Mesenchymal stem cell (in vitro differentiated cells and primary cell): ENCODE measurements at regions not wholly inside any gene's neighbourhood (a gene's known extent, or its start where the extent isn't known, plus 50 kb on each side); places are given as distances from the start of the nearest gene placed in this dataset.

Experiments used
- DNase-seq: peaks from one replicate; pipeline ENCODE4 v3.0.0-alpha.2; 2013
- H2AFZ ChIP-seq: one replicate; pipeline ENCODE4 v1.6.1; 2013; ENCODE audit warnings: low read depth, mild to moderate bottlenecking, control low read depth, inconsistent platforms, low read length, moderate library complexity
- H2AK5ac ChIP-seq: 2 replicates; pipeline ENCODE4 v1.6.1; 2013; ENCODE audit warnings: low read length, moderate library complexity, mild to moderate bottlenecking, inconsistent platforms; ENCODE audit not compliant: severe bottlenecking
- H2BK120ac ChIP-seq: one replicate; pipeline ENCODE4 v1.6.1; 2013; ENCODE audit warnings: low read depth, mild to moderate bottlenecking, inconsistent platforms, low read length, moderate library complexity
- H2BK12ac ChIP-seq, 2 experiments: one replicate each; pipeline ENCODE4 v1.6.1; 2013; ENCODE audit warnings: inconsistent platforms in 2 of 2, low read length in 2 of 2, mild to moderate bottlenecking in 2 of 2, moderate library complexity in 2 of 2, control low read depth in 1 of 2
- H2BK15ac ChIP-seq: one replicate; pipeline ENCODE4 v1.6.1; 2013; ENCODE audit warnings: mild to moderate bottlenecking, low read depth, inconsistent platforms; ENCODE audit not compliant: poor library complexity, severe bottlenecking
- H2BK5ac ChIP-seq: 2 replicates; pipeline ENCODE4 v1.6.1; 2013; ENCODE audit warnings: low read depth, mild to moderate bottlenecking, low read length, control low read depth, inconsistent platforms; ENCODE audit not compliant: poor library complexity, severe bottlenecking
- H3K14ac ChIP-seq, 2 experiments: one replicate each; pipeline ENCODE4 v1.6.1; 2013; ENCODE audit warnings: inconsistent platforms in 2 of 2, low read length in 2 of 2, control low read depth in 1 of 2, mild to moderate bottlenecking in 1 of 2, moderate library complexity in 1 of 2
- H3K18ac ChIP-seq, 2 experiments: one replicate each; pipeline ENCODE4 v1.6.1; 2013; ENCODE audit warnings: inconsistent platforms in 2 of 2, low read length in 2 of 2, control low read depth in 1 of 2, low read depth in 1 of 2, mild to moderate bottlenecking in 1 of 2
- H3K23ac ChIP-seq, 2 experiments: one replicate each; pipeline ENCODE4 v1.6.1; 2013; ENCODE audit warnings: inconsistent platforms in 2 of 2, low read length in 2 of 2, mild to moderate bottlenecking in 2 of 2, moderate library complexity in 2 of 2, control low read depth in 1 of 2
- H3K27ac ChIP-seq: 2 replicates; pipeline ENCODE4 v1.5.1; 2013; ENCODE audit warnings: mild to moderate bottlenecking, moderate library complexity, low read length, control low read depth, inconsistent platforms; ENCODE audit not compliant: poor library complexity, severe bottlenecking
- H3K27me3 ChIP-seq, 2 experiments: 2 replicates each; pipeline versions ENCODE4 v1.6.1 to v1.7.0; 2013; ENCODE audit warnings: low read length in 2 of 2, mild to moderate bottlenecking in 2 of 2, moderate library complexity in 2 of 2, control low read depth in 1 of 2, inconsistent platforms in 1 of 2; ENCODE audit not compliant: control insufficient read depth in 1 of 2, insufficient read depth in 1 of 2
- H3K36me3 ChIP-seq, 2 experiments: 2 replicates each; pipeline versions ENCODE4 v1.6.1 to v1.7.0; 2013; ENCODE audit warnings: low read length in 2 of 2, control low read depth in 1 of 2, inconsistent platforms in 1 of 2, low read depth in 1 of 2, mild to moderate bottlenecking in 1 of 2; ENCODE audit not compliant: insufficient read depth in 2 of 2, control insufficient read depth in 1 of 2
- H3K4ac ChIP-seq, 2 experiments: one replicate each; pipeline ENCODE4 v1.6.1; 2013; ENCODE audit warnings: inconsistent platforms in 2 of 2, low read length in 2 of 2, mild to moderate bottlenecking in 2 of 2, moderate library complexity in 2 of 2, control low read depth in 1 of 2, low read depth in 1 of 2
- H3K4me1 ChIP-seq: 2 replicates; pipeline ENCODE4 v1.6.1; 2013; ENCODE audit warnings: low read depth, low read length, control low read depth; ENCODE audit not compliant: control insufficient read depth, insufficient read depth
- H3K4me2 ChIP-seq: 2 replicates; pipeline ENCODE4 v1.6.1; 2013; ENCODE audit warnings: low read length, mild to moderate bottlenecking, inconsistent platforms; ENCODE audit not compliant: poor library complexity, severe bottlenecking
- H3K4me3 ChIP-seq, 2 experiments: 2 replicates each; pipeline versions ENCODE4 v1.5.1 to v1.7.0; 2013; ENCODE audit warnings: low read length in 2 of 2, mild to moderate bottlenecking in 2 of 2, control low read depth in 1 of 2, low read depth in 1 of 2; ENCODE audit not compliant: insufficient read depth in 1 of 2
- H3K79me1 ChIP-seq: replicated peaks from 2 replicates; pipeline ENCODE4 v1.6.1; 2013; ENCODE audit warnings: mild to moderate bottlenecking, control low read depth, low read length, inconsistent platforms; ENCODE audit not compliant: poor library complexity, severe bottlenecking
- H3K9ac ChIP-seq: 2 replicates; pipeline ENCODE4 v1.7.0; 2013; ENCODE audit warnings: mild to moderate bottlenecking, low read length, moderate library complexity
- H3K9me3 ChIP-seq: 2 replicates; pipeline ENCODE4 v1.7.0; 2013; ENCODE audit warnings: mild to moderate bottlenecking, low read length; ENCODE audit not compliant: control insufficient read depth
- H4K8ac ChIP-seq: one replicate; pipeline ENCODE4 v1.6.1; 2013; ENCODE audit warnings: inconsistent platforms, mild to moderate bottlenecking, low read length, moderate library complexity
- H4K91ac ChIP-seq: one replicate; pipeline ENCODE4 v1.6.1; 2013; ENCODE audit warnings: mild to moderate bottlenecking, low read length, inconsistent platforms
- WGBS: methylation state at CpG from one replicate; pipeline ENCODE4 v1.1.7; 2013; ENCODE audit warnings: mixed read lengths; 5-methylcytosine and 5-hydroxymethylcytosine counted together

DNA sequence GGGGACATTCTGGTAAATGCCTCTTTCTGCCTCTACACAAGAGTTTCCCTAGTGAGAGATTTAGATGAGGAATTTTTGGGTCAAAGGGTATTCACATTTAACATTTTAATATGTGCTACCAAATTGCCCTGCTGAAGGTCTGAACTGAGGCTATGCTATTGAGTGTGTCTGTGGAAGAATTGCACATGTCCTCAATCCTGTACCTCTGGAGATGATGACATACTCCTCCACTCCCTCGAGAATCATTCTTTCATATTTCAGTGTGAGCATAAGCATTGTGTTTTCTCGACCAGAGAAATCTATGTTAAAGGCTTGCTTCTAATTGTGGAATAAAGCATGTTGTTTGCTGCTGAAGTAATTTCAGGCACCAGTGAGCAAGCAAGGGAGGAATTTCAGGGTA is 110.5 kb downstream of the TSN start:
- H2BK5ac ChIP-seq, result no peak overlapping the region
- H2BK15ac ChIP-seq, result no peak overlapping the region
- no peak overlapping the region for H3K18ac ChIP-seq
- no peak overlapping the region for H4K91ac ChIP-seq
- no peak overlapping the region for H3K4me2 ChIP-seq
- 14% methylated on average over 1 of the region's 2 CpGs for WGBS
- no peak overlapping the region for H2BK12ac ChIP-seq
- no peak overlapping the region for H3K23ac ChIP-seq
- H3K9me3 ChIP-seq, result no peaks in the 10 kb centered on the region
- H3K27ac ChIP-seq, result no peak overlapping the region
- peaks cover 8 to 20% of the 10 kb centered on the region in 2 experiments for H3K27me3 ChIP-seq
- no peak for DNase-seq
- no peaks in the 10 kb centered on the region for H3K36me3 ChIP-seq
- no peak overlapping the region for H4K8ac ChIP-seq
- no peak overlapping the region for H2AFZ ChIP-seq
- H3K14ac ChIP-seq, result no peak overlapping the region
- H3K4me1 ChIP-seq, result no peaks in the 10 kb centered on the region
- H2BK120ac ChIP-seq, result no peak overlapping the region
- H3K79me1 ChIP-seq, result no peaks in the 10 kb centered on the region
- no peak overlapping the region for H2AK5ac ChIP-seq
- no peak overlapping the region for H3K9ac ChIP-seq
- no peak overlapping the region for H3K4me3 ChIP-seq
- no peak overlapping the region for H3K4ac ChIP-seq

DNA sequence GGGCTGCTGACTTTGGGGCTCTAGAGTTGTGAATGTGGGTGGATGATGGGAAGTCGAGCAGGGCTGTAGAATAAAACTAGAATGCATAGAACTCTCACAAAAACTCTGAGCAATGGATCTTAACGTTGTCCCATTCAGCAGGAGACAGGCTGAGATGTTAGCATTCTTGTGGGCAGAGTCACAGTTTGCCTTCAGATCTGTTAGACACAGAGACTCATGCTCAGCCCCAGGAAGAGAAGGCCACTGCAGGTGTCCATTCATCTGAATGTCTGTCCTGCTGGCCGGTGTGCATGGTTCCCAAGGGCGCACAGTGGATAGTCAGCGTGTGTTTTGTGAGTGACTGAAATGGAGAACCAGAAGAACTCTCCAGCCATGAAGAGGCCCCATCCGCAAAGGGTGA is 111.3 kb downstream of the TSN start:
- H2AFZ ChIP-seq, result no peak overlapping the region
- no peak overlapping the region for H3K23ac ChIP-seq
- no peak for DNase-seq
- H2BK120ac ChIP-seq, result no peak overlapping the region
- no peak overlapping the region for H3K27ac ChIP-seq
- H3K36me3 ChIP-seq, result no peaks in the 10 kb centered on the region
- no peak overlapping the region for H2AK5ac ChIP-seq
- WGBS, result 88% methylated on average over 5 of the region's 6 CpGs
- no peaks in the 10 kb centered on the region for H3K4me1 ChIP-seq
- H3K4me3 ChIP-seq, result no peak overlapping the region
- no peak overlapping the region for H3K4ac ChIP-seq
- no peak overlapping the region for H3K9ac ChIP-seq
- H2BK15ac ChIP-seq, result no peak overlapping the region
- peaks cover 8 to 27% of the 10 kb centered on the region in 2 experiments for H3K27me3 ChIP-seq
- H4K8ac ChIP-seq, result no peak overlapping the region
- H3K18ac ChIP-seq, result no peak overlapping the region
- H3K4me2 ChIP-seq, result no peak overlapping the region
- no peaks in the 10 kb centered on the region for H3K9me3 ChIP-seq
- no peak overlapping the region for H4K91ac ChIP-seq
- H2BK12ac ChIP-seq, result no peak overlapping the region
- no peak overlapping the region for H3K14ac ChIP-seq
- no peak overlapping the region for H2BK5ac ChIP-seq
- H3K79me1 ChIP-seq, result no peaks in the 10 kb centered on the region

DNA sequence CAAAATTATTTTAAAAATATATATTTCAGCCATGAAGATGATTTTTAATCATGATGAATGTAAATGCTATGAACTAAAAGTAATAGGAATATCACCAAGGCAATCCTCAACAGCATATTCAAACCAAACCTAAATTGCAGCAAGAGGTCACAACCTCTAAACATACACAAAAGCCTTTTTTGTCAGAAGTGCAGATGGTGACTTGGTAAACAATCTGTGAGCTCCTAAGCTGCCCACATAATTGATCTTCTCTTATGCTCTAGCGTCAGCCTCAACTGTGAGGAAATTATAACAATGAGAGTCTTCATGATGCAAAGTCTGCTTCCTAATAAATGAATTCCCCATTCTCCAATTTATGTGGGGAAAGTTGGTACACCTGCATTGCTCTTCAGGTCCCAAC is 113.2 kb downstream of the TSN start:
- Histone ChIP-seq H3K4me2 (no peak overlapping the region), H3K9ac (no peak overlapping the region), H4K8ac (no peak overlapping the region), H3K79me1 (no peaks in the 10 kb centered on the region), H2BK15ac (no peak overlapping the region), H3K4me1 (no peaks in the 10 kb centered on the region), H3K36me3 (no peaks in the 10 kb centered on the region), H2BK12ac (no peak overlapping the region), H3K23ac (no peak overlapping the region), H2BK120ac (no peak overlapping the region), H3K27me3 (peaks cover 8 to 30% of the 10 kb centered on the region in 2 experiments), H3K27ac (no peak overlapping the region), H3K14ac (no peak overlapping the region), H3K4me3 (no peak overlapping the region), H2AFZ (no peak overlapping the region), H3K9me3 (no peaks in the 10 kb centered on the region), H3K18ac (no peak overlapping the region), H2AK5ac (no peak overlapping the region), H3K4ac (no peak overlapping the region), H4K91ac (no peak overlapping the region), H2BK5ac (no peak overlapping the region)
- 67% methylated on average over 1 of the region's 1 CpG for WGBS
- no peak for DNase-seq

DNA sequence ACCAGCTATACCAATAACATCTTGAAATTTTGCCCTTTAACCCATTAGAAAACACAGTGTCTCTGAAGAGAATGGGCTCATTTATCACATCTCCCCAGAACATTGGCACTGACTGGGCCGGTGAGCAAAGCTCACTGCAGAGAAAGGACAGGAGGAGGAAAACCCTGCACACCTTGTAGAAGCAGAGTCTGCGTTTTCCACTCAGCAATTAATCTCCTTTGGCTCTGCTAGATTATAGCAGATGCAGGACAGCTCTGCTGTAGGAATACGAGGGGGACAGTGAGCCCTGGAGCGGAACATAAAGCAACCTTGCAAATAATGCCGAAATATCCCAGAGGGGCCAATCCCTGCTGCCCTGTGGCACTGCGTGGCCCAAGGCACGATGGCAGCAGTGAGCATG is 113.9 kb downstream of the TSN start:
- H3K4me3 ChIP-seq, result no peak overlapping the region
- H2BK15ac ChIP-seq, result no peak overlapping the region
- H2BK5ac ChIP-seq, result no peak overlapping the region
- peaks cover 8 to 30% of the 10 kb centered on the region in 2 experiments for H3K27me3 ChIP-seq
- WGBS, result 74% methylated on average over 7 of the region's 7 CpGs
- no peak overlapping the region for H3K18ac ChIP-seq
- no peak overlapping the region for H3K9ac ChIP-seq
- no peak overlapping the region for H2AK5ac ChIP-seq
- H4K91ac ChIP-seq, result no peak overlapping the region
- H3K27ac ChIP-seq, result no peak overlapping the region
- H2AFZ ChIP-seq, result no peak overlapping the region
- H3K9me3 ChIP-seq, result no peaks in the 10 kb centered on the region
- no peaks in the 10 kb centered on the region for H3K79me1 ChIP-seq
- H4K8ac ChIP-seq, result no peak overlapping the region
- no peaks in the 10 kb centered on the region for H3K36me3 ChIP-seq
- no peaks in the 10 kb centered on the region for H3K4me1 ChIP-seq
- no peak overlapping the region for H2BK120ac ChIP-seq
- no peak overlapping the region for H3K14ac ChIP-seq
- H3K4ac ChIP-seq, result no peak overlapping the region
- H3K4me2 ChIP-seq, result no peak overlapping the region
- no peak overlapping the region for H2BK12ac ChIP-seq
- H3K23ac ChIP-seq, result no peak overlapping the region
- no peak for DNase-seq
